Thymus (tissue), 11 donors: ENCODE measurements at regions not wholly inside any gene's neighbourhood (a gene's known extent, or its start where the extent isn't known, plus 50 kb on each side); places are given as distances from the start of the nearest gene placed in this dataset.

Experiments used
- DNase-seq, 9 donors: peaks; one replicate each; pipeline ENCODE4 v3.0.0-alpha.2; 2013; ENCODE audit warnings: low spot score in 9 of 9, low read depth in 6 of 9, missing footprints in 1 of 9
- H3K27ac ChIP-seq, 2 donors: one replicate each; pipeline ENCODE4 v1.5.1; 2013; ENCODE audit warnings: control low read depth in 1 of 2, low read depth in 1 of 2, low read length in 1 of 2, mild to moderate bottlenecking in 1 of 2, moderate library complexity in 1 of 2
- H3K27me3 ChIP-seq, 2 donors: one replicate each; pipeline ENCODE4 v1.5.1; 2013; ENCODE audit warnings: low read length in 1 of 2; ENCODE audit not compliant: control insufficient read depth in 2 of 2, insufficient read depth in 1 of 2
- H3K36me3 ChIP-seq, 2 donors: one replicate each; pipeline ENCODE4 v1.5.1; 2013; ENCODE audit warnings: low read length in 1 of 2, mild to moderate bottlenecking in 1 of 2, moderate library complexity in 1 of 2; ENCODE audit not compliant: control insufficient read depth in 2 of 2, insufficient read depth in 2 of 2
- H3K4me1 ChIP-seq, 2 donors: one replicate each; pipeline ENCODE4 v1.5.1; 2013; ENCODE audit warnings: low read length in 2 of 2; ENCODE audit not compliant: control insufficient read depth in 2 of 2, insufficient read depth in 2 of 2
- H3K4me3 ChIP-seq, 2 donors: one replicate each; pipeline ENCODE4 v1.5.1; 2013; ENCODE audit warnings: low read length in 2 of 2, control low read depth in 1 of 2, mild to moderate bottlenecking in 1 of 2
- H3K9me3 ChIP-seq, 2 donors: one replicate each; pipeline ENCODE4 v1.5.1; 2013; ENCODE audit warnings: low read length in 1 of 2, mild to moderate bottlenecking in 1 of 2; ENCODE audit not compliant: control insufficient read depth in 2 of 2, insufficient read depth in 1 of 2
- WGBS: extraction: QIAGEN DNeasy Blood & Tissue Kit; methylation state at CpG from one replicate; pipeline ENCODE4 v1.1.7; 2013; 5-methylcytosine and 5-hydroxymethylcytosine counted together
- donor health status: healthy.

DNA sequence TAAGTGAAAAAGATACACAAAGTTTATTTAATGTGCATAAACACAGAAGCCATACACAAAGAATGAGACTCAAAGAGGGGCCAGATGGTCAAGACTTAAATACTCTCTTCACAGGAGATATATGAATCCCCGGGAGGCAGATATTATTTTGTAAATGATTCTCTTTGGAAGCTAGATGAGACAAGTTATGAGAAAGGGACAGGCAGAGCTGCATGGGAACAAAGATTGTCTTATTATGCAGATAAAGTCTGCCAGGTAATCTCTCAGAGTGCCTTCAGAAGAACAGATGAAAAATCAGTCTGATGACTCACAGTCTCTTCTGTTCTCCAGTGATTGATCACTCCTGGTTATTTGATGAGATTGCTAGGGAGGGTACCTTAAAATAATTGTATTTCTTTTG is 89.0 kb downstream of the NAF1 start:
- Histone ChIP-seq H3K27me3 (no peaks in the 10 kb centered on the region), H3K4me3 (no peak overlapping the region), H3K36me3 (no peaks in the 10 kb centered on the region), H3K4me1 (no peaks in the 10 kb centered on the region), H3K27ac (no peak overlapping the region), H3K9me3 (no peaks in the 10 kb centered on the region)
- DNase-seq: no peak
- 90% methylated on average over 1 of the region's 1 CpG for WGBS

DNA sequence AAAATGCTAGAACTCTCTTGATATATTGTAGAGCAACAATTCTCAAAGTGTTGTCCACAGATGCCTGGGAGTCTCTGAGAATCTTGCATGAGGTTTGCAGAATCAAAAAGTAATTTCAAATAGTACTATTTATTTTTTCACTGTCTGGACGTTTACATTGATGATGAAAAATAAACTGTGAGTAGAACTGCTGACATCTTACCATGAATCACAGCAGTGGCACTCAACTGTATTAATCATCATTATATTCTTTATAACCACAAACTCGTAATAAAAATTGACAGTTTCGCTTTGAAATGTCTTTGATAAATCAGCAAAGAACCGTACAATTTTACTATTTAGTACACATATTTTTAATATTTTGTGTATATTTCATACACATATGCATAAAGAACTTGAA is 94.5 kb downstream of the NAF1 start:
- 91% methylated on average over 4 of the region's 4 CpGs for WGBS
- DNase-seq: no peak

DNA sequence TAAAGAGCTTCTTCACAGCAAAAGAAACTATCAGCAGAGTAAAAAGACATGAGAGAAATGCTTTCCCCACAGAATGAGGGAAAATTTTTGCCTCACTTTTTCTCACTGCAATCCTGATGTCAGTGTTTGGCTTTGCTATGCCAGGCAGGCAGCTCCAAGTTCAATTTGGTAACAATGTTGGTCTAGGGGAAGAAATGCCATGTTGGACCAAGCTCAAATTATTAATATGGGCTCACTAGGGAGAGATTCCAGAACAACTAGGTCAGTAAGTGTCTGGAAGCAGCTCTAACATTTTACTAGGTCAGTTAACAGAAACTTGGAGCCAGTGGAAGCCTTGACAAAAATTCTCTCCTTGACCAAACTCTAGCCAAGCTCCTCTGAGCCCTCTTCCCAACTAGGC is 95.4 kb downstream of the NAF1 start:
- DNase-seq: no peak
- no peak overlapping the region for H3K4me3 ChIP-seq

More for the DNA sequence above, 94.5 kb downstream of the NAF1 start:
- Histone ChIP-seq H3K9me3 (no peaks in the 10 kb centered on the region), H3K27ac (no peak overlapping the region), H3K4me1 (no peaks in the 10 kb centered on the region), H3K36me3 (no peaks in the 10 kb centered on the region), H3K27me3 (no peaks in the 10 kb centered on the region), H3K4me3 (no peak overlapping the region)

DNA sequence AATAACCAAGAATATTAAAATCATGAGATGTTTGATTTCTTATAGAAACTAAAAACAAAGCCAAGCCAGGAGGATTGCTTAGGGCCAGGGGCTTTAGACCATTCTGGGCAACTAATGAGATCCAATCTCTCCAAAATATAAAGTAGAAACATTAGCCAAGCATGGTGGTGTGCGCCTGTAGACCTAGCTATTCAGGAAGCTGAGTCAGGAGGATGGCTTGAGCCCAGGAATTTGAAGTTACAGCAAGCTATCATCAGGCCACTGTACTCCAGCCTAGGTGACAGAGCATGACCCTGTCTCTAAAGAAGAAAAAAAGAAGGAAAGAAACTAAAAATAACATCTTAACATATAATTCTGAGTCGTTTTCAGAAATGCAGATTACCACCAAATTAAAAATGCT is 96.7 kb downstream of the NAF1 start:
- no peak overlapping the region for H3K4me3 ChIP-seq
- no peak overlapping the region for H3K27ac ChIP-seq
- no peaks in the 10 kb centered on the region for H3K36me3 ChIP-seq
- 71% methylated on average over 2 of the region's 2 CpGs for WGBS
- H3K4me1 ChIP-seq: no peaks in the 10 kb centered on the region
- H3K27me3 ChIP-seq: no peaks in the 10 kb centered on the region
- DNase-seq: no peak
- H3K9me3 ChIP-seq: no peaks in the 10 kb centered on the region

More for the DNA sequence above, 95.4 kb downstream of the NAF1 start:
- H3K27me3 ChIP-seq: no peaks in the 10 kb centered on the region
- H3K9me3 ChIP-seq: no peaks in the 10 kb centered on the region
- no peaks in the 10 kb centered on the region for H3K36me3 ChIP-seq
- H3K27ac ChIP-seq: no peak overlapping the region
- H3K4me1 ChIP-seq: no peaks in the 10 kb centered on the region

DNA sequence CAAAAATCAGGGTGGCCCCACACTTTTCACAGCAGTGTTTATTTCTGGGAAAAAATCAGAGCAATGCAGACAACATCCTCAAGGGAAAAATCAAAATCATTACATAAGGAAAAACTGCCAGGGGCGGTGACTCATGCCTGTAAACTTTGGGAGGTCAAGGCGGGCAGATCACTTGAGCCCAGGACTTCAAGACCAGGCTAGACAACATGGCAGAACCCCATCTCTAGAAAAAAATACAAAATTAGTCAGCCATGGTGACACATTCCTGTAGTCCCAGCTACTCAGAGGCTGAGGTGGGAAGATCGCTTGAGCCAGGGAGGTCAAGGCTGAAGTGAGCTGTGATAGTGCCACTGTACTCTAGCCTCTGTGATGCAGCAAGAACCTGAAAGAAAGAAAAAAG is 102.8 kb downstream of the NAF1 start:
- no peak for DNase-seq
- H3K36me3 ChIP-seq: no peaks in the 10 kb centered on the region
- no peak overlapping the region for H3K4me3 ChIP-seq
- no peaks in the 10 kb centered on the region for H3K4me1 ChIP-seq
- H3K27me3 ChIP-seq: no peaks in the 10 kb centered on the region
- no peak overlapping the region for H3K27ac ChIP-seq
- 97% methylated on average over 3 of the region's 3 CpGs for WGBS
- no peaks in the 10 kb centered on the region for H3K9me3 ChIP-seq

DNA sequence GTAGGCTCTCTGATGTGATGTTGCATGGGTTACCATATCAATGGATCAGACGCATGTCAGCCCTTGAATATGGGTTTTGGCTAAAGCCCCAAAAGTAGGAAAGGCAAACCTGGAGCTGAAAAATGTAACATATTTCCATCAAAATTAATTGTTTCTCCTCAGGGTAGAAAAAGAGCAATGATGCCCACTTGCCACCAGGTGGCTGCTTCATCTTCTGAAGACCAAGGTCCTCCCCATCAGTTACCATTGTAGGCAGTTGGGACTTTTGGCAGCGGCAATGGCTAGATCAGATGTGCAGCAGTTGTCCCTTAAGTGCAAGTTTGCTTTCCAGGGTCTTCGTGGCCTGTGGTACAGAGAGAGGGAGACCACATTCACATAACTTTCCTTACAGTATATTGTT is 118.2 kb downstream of the NAF1 start:
- WGBS: 71% methylated on average over 3 of the region's 3 CpGs
- Histone ChIP-seq H3K4me3 (no peak overlapping the region), H3K4me1 (no peaks in the 10 kb centered on the region), H3K9me3 (no peaks in the 10 kb centered on the region), H3K36me3 (no peaks in the 10 kb centered on the region), H3K27ac (no peak overlapping the region), H3K27me3 (no peaks in the 10 kb centered on the region)
- DNase-seq: peak in 2 of 9 donors; percentile 0 to 9

DNA sequence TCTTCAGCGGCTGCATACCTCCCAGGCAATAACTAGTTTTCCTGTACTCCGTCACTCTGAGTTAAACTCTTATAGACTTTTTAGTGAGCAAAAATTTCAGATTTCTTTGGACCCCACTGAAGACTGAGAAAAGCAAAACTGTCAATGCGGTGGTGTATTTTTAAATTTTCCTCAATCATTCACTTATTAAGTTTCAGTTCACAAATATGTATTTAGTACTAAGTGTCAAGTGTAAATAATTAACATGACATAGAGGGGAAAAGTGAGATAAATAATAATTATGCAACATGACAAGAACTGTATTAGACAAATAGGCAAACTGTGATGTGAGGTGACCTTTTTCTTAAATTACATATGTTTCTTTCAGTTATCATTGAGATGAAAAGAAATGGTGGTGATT is 124.4 kb downstream of the NAF1 start:
- Histone ChIP-seq H3K36me3 (no peaks in the 10 kb centered on the region), H3K9me3 (no peaks in the 10 kb centered on the region), H3K4me3 (no peak overlapping the region), H3K27me3 (no peaks in the 10 kb centered on the region), H3K4me1 (no peaks in the 10 kb centered on the region), H3K27ac (no peak overlapping the region)
- 96% methylated on average over 3 of the region's 3 CpGs for WGBS
- no peak for DNase-seq

DNA sequence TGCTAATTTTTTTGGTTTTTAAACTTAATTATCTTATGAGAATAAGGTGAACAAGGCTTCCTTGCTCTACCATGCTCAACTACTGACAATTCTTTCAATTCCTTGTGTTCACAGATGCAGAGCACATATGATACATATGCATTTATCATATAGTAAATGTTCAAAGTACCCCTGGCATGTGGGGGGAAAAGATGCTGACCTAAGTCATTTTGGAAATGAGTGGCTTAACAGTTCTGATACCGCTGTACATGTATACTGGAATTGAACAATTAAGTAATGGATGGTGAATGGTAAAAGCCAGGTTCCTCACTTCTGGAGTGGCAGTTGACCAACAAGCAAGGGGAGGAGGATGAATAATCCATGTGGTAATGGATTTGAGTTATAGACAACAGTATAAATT is 149.6 kb downstream of the NAF1 start:
- no peaks in the 10 kb centered on the region for H3K27me3 ChIP-seq
- H3K9me3 ChIP-seq: no peaks in the 10 kb centered on the region
- H3K36me3 ChIP-seq: no peaks in the 10 kb centered on the region
- 94% methylated on average over 1 of the region's 1 CpG for WGBS
- no peak overlapping the region for H3K27ac ChIP-seq
- no peak for DNase-seq
- no peaks in the 10 kb centered on the region for H3K4me1 ChIP-seq
- H3K4me3 ChIP-seq: no peak overlapping the region

DNA sequence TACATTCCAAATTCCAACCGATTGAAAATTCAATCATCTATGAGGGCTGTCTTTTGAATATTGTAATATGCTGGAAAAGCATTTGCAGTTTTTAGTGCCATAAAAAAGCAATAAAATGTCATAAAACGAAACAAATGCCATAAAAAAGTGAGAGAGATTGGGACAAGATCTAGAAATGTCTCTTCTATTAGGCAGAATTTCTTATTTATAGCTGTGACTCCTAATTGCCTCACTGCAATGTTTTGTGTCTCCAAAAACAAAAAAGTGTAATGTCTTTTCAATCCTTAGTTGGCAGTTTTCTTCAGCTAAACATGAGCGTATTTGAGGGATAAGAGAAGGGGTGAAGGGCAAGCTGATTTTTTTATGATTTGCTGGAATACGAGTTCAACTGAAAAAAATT is 153.9 kb downstream of the NAF1 start:
- no peak overlapping the region for H3K27ac ChIP-seq
- H3K36me3 ChIP-seq: no peaks in the 10 kb centered on the region
- no peaks in the 10 kb centered on the region for H3K27me3 ChIP-seq
- no peaks in the 10 kb centered on the region for H3K9me3 ChIP-seq
- 81% methylated on average over 4 of the region's 4 CpGs for WGBS
- DNase-seq: no peak
- no peaks in the 10 kb centered on the region for H3K4me1 ChIP-seq
- no peak overlapping the region for H3K4me3 ChIP-seq

DNA sequence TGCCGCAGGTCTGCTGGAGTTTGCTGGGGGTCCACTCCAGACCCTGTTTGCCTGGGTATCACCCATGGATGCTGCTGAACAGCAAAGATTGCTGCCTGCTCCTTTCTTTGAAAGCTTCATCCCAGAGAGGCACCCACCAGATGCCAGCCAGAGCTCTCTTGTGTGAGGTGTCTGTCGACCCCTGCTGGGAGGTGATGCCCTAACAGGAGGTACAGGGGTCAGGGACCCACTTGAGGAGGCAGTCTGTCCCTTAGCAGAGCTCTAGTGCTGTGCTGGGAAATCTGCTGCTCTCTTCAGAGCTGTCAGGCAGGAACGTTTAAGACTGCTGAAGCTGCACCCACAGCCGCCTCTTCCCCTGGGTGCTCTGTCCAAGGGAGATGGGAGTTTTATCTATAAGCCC is 162.7 kb downstream of the NAF1 start:
- no peaks in the 10 kb centered on the region for H3K9me3 ChIP-seq
- H3K4me3 ChIP-seq: no peak overlapping the region
- 86% methylated on average over 4 of the region's 4 CpGs for WGBS
- no peak for DNase-seq
- H3K36me3 ChIP-seq: no peaks in the 10 kb centered on the region
- H3K27ac ChIP-seq: no peak overlapping the region
- no peaks in the 10 kb centered on the region for H3K4me1 ChIP-seq
- H3K27me3 ChIP-seq: no peaks in the 10 kb centered on the region
